IMR-90 (cell line): ENCODE measurements at regions not wholly inside any gene's neighbourhood (a gene's known extent, or its start where the extent isn't known, plus 50 kb on each side); places are given as distances from the start of the nearest gene placed in this dataset.

Source experiments
- ATAC-seq: fragments of 200-7000 bp; cut with Tn5 transposase; 2 replicates; pipeline ENCODE4 v1.9.1; 2020; ENCODE audit warnings: low read depth, mild to moderate bottlenecking, moderate library complexity
- BruUV-seq: library from RNA; stranded (reverse); fragments of 400-500 nt; replicated peaks from 2 replicates; lab custom pipeline; 2021; lab: Mats Ljungman, UMichigan
- CTCF ChIA-PET: fragments of 300-600 bp; formaldehyde crosslinking; extraction: SDS; loops from one replicate; lab custom pipeline; 2021; ENCODE audit warnings: antibody characterized with exemption; lab: Yijun Ruan, JAX
- POLR2A ChIA-PET: fragments of 300-600 bp; sonication (Branson Sonifier 250); formaldehyde crosslinking; loops from one replicate; lab custom pipeline; 2022; ENCODE audit warnings: antibody characterized with exemption; ENCODE audit not compliant: unreplicated experiment; lab: Charles Lee
- DNase-seq: peaks from one replicate; pipeline ENCODE4 v3.0.0; 2013
- H2AFZ ChIP-seq: replicated peaks from 2 replicates; pipeline ENCODE3; 2013; ENCODE audit warnings: low read length, mild to moderate bottlenecking; ENCODE audit not compliant: poor library complexity
- H2AK5ac ChIP-seq: 2 replicates; pipeline ENCODE4 v1.6.1; 2013; ENCODE audit warnings: low read depth, low read length, inconsistent platforms
- H2AK9ac ChIP-seq: replicated peaks from 2 replicates; pipeline ENCODE3; 2013; ENCODE audit warnings: mild to moderate bottlenecking, low read depth, low read length, moderate library complexity; ENCODE audit not compliant: poor library complexity
- H2BK120ac ChIP-seq: 2 replicates; pipeline ENCODE4 v1.6.1; 2013; ENCODE audit warnings: low read depth, low read length, inconsistent platforms
- H2BK15ac ChIP-seq: 3 replicates; pipeline ENCODE4 v1.6.1; 2013; ENCODE audit warnings: low read depth, low read length, inconsistent platforms
- H2BK20ac ChIP-seq: 2 replicates; pipeline ENCODE4 v1.6.1; 2013; ENCODE audit warnings: low read depth, mild to moderate bottlenecking, inconsistent platforms, low read length, moderate library complexity
- H2BK5ac ChIP-seq: 2 replicates; pipeline ENCODE4 v1.6.1; 2013; ENCODE audit warnings: mild to moderate bottlenecking, low read depth, low read length, inconsistent platforms; ENCODE audit not compliant: poor library complexity, severe bottlenecking
- H3K14ac ChIP-seq: replicated peaks from 2 replicates; pipeline ENCODE4 v1.6.1; 2013; ENCODE audit warnings: low read depth, low read length, inconsistent platforms
- H3K18ac ChIP-seq: 2 replicates; pipeline ENCODE4 v1.6.1; 2013; ENCODE audit warnings: low read depth, low read length, control low read depth
- H3K23ac ChIP-seq: 2 replicates; pipeline ENCODE4 v1.6.1; 2013; ENCODE audit warnings: low read depth, low read length, inconsistent platforms
- H3K27ac ChIP-seq: 2 replicates; pipeline ENCODE4 v1.5.1; 2013; ENCODE audit warnings: mild to moderate bottlenecking, control low read depth, low read length; ENCODE audit not compliant: insufficient read depth
- H3K27me3 ChIP-seq: 2 replicates; pipeline ENCODE4 v1.6.1; 2013; ENCODE audit warnings: low read length; ENCODE audit not compliant: control insufficient read depth, insufficient read depth
- H3K36me3 ChIP-seq: 2 replicates; pipeline ENCODE4 v1.6.1; 2013; ENCODE audit warnings: low read length, mixed read lengths; ENCODE audit not compliant: control insufficient read depth, insufficient read depth
- H3K4ac ChIP-seq: 2 replicates; pipeline ENCODE4 v1.6.1; 2013; ENCODE audit warnings: low read depth, low read length, inconsistent platforms
- H3K4me1 ChIP-seq: 2 replicates; pipeline ENCODE4 v1.6.1; 2013; ENCODE audit warnings: low read length, mixed read lengths; ENCODE audit not compliant: control insufficient read depth, insufficient read depth
- H3K4me2 ChIP-seq: 2 replicates; pipeline ENCODE4 v1.6.1; 2013; ENCODE audit warnings: low read depth, mild to moderate bottlenecking, control low read depth, low read length, moderate library complexity
- H3K4me3 ChIP-seq: 2 replicates; pipeline ENCODE4 v1.5.1; 2013; ENCODE audit warnings: low read depth, mild to moderate bottlenecking, control low read depth, low read length, moderate library complexity; ENCODE audit not compliant: insufficient read depth
- H3K56ac ChIP-seq: 2 replicates; pipeline ENCODE4 v1.6.1; 2013; ENCODE audit warnings: low read length, inconsistent platforms; ENCODE audit not compliant: insufficient read depth; ENCODE audit errors: extremely low read depth
- H3K79me1 ChIP-seq, 2 experiments: 2 replicates each; pipeline ENCODE4 v1.6.1; 2013; ENCODE audit warnings: low read length in 2 of 2, inconsistent platforms in 1 of 2, low read depth in 1 of 2
- H3K9ac ChIP-seq: 2 replicates; pipeline ENCODE4 v1.6.1; 2013; ENCODE audit warnings: low read depth, low read length, control low read depth
- H3K9me1 ChIP-seq: 2 replicates; pipeline ENCODE4 v1.6.1; 2013; ENCODE audit warnings: low read length, inconsistent platforms; ENCODE audit not compliant: insufficient read depth
- H3K9me3 ChIP-seq: 2 replicates; pipeline ENCODE4 v1.6.1; 2013; ENCODE audit warnings: low read length; ENCODE audit not compliant: control insufficient read depth, insufficient read depth
- H4K20me1 ChIP-seq: 2 replicates; pipeline ENCODE4 v1.6.1; 2013; ENCODE audit warnings: low read length, inconsistent platforms; ENCODE audit not compliant: insufficient read depth
- H4K5ac ChIP-seq: 2 replicates; pipeline ENCODE4 v1.6.1; 2013; ENCODE audit warnings: mild to moderate bottlenecking, low read depth, low read length, control low read depth
- H4K8ac ChIP-seq, 2 experiments: 2 replicates each; pipeline ENCODE4 v1.6.1; 2013; ENCODE audit warnings: low read depth in 2 of 2, low read length in 2 of 2, control low read depth in 1 of 2, inconsistent platforms in 1 of 2
- H4K91ac ChIP-seq: 2 replicates; pipeline ENCODE4 v1.6.1; 2013; ENCODE audit warnings: low read depth, low read length, inconsistent platforms; ENCODE audit not compliant: insufficient read depth
- BHLHE40 ChIP-seq: fragments of 150-350 bp; IDR thresholded peaks from 2 replicates; pipeline ENCODE4 v1.6.1; 2016; ENCODE audit warnings: mild to moderate bottlenecking, low read depth, low read length
- CEBPB ChIP-seq: IDR thresholded peaks from 2 replicates; pipeline ENCODE4 v1.6.1; 2012; ENCODE audit warnings: low read depth, low read length, improper control_type of control experiment
- CHD1 ChIP-seq: IDR thresholded peaks from 2 replicates; pipeline ENCODE4 v1.6.1; 2012; ENCODE audit warnings: low read depth, low read length, improper control_type of control experiment
- FOS ChIP-seq: fragments of 150-350 bp; IDR thresholded peaks from 2 replicates; pipeline ENCODE4 v1.6.1; 2016; ENCODE audit warnings: low read depth, low read length
- MAFK ChIP-seq: IDR thresholded peaks from 2 replicates; pipeline ENCODE4 v1.6.1; 2012; ENCODE audit warnings: low read depth, low read length, improper control_type of control experiment
- MAZ ChIP-seq: IDR thresholded peaks from 2 replicates; pipeline ENCODE4 v1.6.1; 2012; ENCODE audit warnings: low read depth, mild to moderate bottlenecking, low read length, improper control_type of control experiment, moderate library complexity, borderline replicate concordance
- MXI1 ChIP-seq: IDR thresholded peaks from 2 replicates; pipeline ENCODE4 v1.6.1; 2012; ENCODE audit warnings: low read depth, mild to moderate bottlenecking, low read length, moderate library complexity, borderline replicate concordance
- NFE2L2 ChIP-seq: fragments of 150-350 bp; IDR thresholded peaks from 2 replicates; pipeline ENCODE4 v1.6.1; 2016; ENCODE audit warnings: low read depth, mild to moderate bottlenecking, low read length
- POLR2A ChIP-seq: IDR thresholded peaks from 2 replicates; pipeline ENCODE4 v1.6.1; 2012; ENCODE audit warnings: mild to moderate bottlenecking, low read depth, low read length
- RAD21 ChIP-seq: IDR thresholded peaks from 2 replicates; pipeline ENCODE4 v1.6.1; 2012; ENCODE audit warnings: low read length, improper control_type of control experiment
- RCOR1 ChIP-seq: IDR thresholded peaks from 2 replicates; pipeline ENCODE4 v1.6.1; 2012; ENCODE audit warnings: mild to moderate bottlenecking, low read length, improper control_type of control experiment; ENCODE audit not compliant: insufficient replicate concordance
- RFX5 ChIP-seq: IDR thresholded peaks from 2 replicates; pipeline ENCODE4 v1.8.0; 2012; ENCODE audit warnings: low read depth, mild to moderate bottlenecking, low read length, moderate library complexity
- SMC3 ChIP-seq: fragments of 150-350 bp; IDR thresholded peaks from 2 replicates; pipeline ENCODE4 v1.6.1; 2016; ENCODE audit warnings: low read depth, mild to moderate bottlenecking, antibody characterized with exemption, low read length, moderate library complexity
- WGBS, 2 experiments: methylation state at CpG; one replicate each; pipeline versions ENCODE4 v1.1.5 to v1.1.7; 2013; ENCODE audit warnings: missing lambda C conversion rate in 2 of 2; ENCODE audit not compliant: insufficient read length in 1 of 2; ENCODE audit errors: extremely low coverage in 2 of 2; 5-methylcytosine and 5-hydroxymethylcytosine counted together
- dilution Hi-C: fragments of 300-500 bp; cut with HindIII; formaldehyde crosslinking; loops from one replicate; pipeline ENCODE4 v1.14.3; 2018; ENCODE audit warnings: low sequenced_read_pairs; ENCODE audit not compliant: unreplicated experiment
- in situ Hi-C: fragments of 300-500 bp; cut with MboI; formaldehyde crosslinking; loops from 3 replicates; pipeline ENCODE4 v1.14.3; 2019; ENCODE audit warnings: low sequenced_read_pairs, inconsistent platforms, mixed read lengths
- intact Hi-C: fragments of 100-400 bp; cut with micrococcal nuclease; formaldehyde crosslinking; loops from 2 replicates; pipeline ENCODE4 v1.10.0; 2022
- TF ChIP-seq, protein P1 (sequence below): fragments of 150-350 bp; IDR thresholded peaks from 2 replicates; pipeline ENCODE4 v1.6.1; 2016; ENCODE audit warnings: low read depth, mild to moderate bottlenecking, low read length, moderate library complexity, borderline replicate concordance
- TF ChIP-seq, protein P2 (sequence below): fragments of 150-350 bp; IDR thresholded peaks from 2 replicates; pipeline ENCODE4 v1.6.1; 2017; ENCODE audit warnings: mild to moderate bottlenecking, antibody characterized with exemption, low read length, low read depth
- TF ChIP-seq, protein P3 (sequence below): conservative IDR thresholded peaks from 2 replicates; pipeline ENCODE4 v1.5.1; 2012; ENCODE audit warnings: mild to moderate bottlenecking, low read depth, low read length, improper control_type of control experiment

DNA sequence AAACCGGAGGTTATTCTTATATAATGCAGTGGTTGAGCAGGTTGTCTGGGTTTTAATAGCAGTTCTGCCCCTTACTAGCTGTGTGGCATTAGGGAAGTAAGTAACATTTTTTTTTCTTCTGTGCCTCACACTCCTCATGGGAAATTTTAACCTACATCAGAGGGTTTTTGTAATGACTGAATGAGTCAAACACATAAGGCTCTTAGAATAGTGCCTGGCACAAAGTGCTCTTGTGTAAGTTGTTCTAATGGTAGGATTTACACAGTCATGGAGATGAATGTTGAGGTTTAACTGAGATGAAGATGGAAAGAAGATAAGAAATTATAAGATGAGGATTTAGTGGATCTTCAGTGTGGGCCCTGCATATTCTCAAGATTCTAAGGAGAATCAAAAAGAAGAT is 68.4 kb upstream of the PHIP start:
- in situ Hi-C loops, result no loop called here
- Histone ChIP-seq H3K4ac (no peak overlapping the region), H3K9me1 (no peaks in the 10 kb centered on the region), H2BK20ac (no peak overlapping the region), H3K36me3 (no peaks in the 10 kb centered on the region), H2AK5ac (no peak overlapping the region), H3K27me3 (no peaks in the 10 kb centered on the region), H3K9me3 (no peaks in the 10 kb centered on the region), H3K79me1 (no peaks in the 10 kb centered on the region), H3K9ac (no peak overlapping the region), H2BK120ac (no peak overlapping the region), H4K5ac (no peak overlapping the region), H4K20me1 (no peaks in the 10 kb centered on the region), H2BK5ac (no peak overlapping the region), H3K18ac (no peak overlapping the region), H3K4me3 (no peak overlapping the region), H2AFZ (no peak overlapping the region), H3K23ac (no peak overlapping the region), H4K91ac (no peak overlapping the region), H3K27ac (no peak overlapping the region), H2BK15ac (no peak overlapping the region), H2AK9ac (no peak overlapping the region), H3K56ac (no peak overlapping the region), H3K4me1 (no peaks in the 10 kb centered on the region), H4K8ac (no peak overlapping the region), H3K4me2 (no peak overlapping the region), H3K14ac (no peak overlapping the region)
- no peak for DNase-seq
- POLR2A ChIA-PET, result no interaction called here
- no peak for ATAC-seq
- TF ChIP-seq, protein P1, sequence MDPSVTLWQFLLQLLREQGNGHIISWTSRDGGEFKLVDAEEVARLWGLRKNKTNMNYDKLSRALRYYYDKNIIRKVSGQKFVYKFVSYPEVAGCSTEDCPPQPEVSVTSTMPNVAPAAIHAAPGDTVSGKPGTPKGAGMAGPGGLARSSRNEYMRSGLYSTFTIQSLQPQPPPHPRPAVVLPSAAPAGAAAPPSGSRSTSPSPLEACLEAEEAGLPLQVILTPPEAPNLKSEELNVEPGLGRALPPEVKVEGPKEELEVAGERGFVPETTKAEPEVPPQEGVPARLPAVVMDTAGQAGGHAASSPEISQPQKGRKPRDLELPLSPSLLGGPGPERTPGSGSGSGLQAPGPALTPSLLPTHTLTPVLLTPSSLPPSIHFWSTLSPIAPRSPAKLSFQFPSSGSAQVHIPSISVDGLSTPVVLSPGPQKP, result no peak
- TF ChIP-seq RAD21 (no peak), MXI1 (no peak), MAFK (no peak), FOS (no peak), SMC3 (no peak), POLR2A (no peak), NFE2L2 (no peak), RFX5 (no peak), RCOR1 (no peak), CHD1 (no peak), BHLHE40 (no peak), CEBPB (no peak), MAZ (no peak)
- TF ChIP-seq, protein P2, sequence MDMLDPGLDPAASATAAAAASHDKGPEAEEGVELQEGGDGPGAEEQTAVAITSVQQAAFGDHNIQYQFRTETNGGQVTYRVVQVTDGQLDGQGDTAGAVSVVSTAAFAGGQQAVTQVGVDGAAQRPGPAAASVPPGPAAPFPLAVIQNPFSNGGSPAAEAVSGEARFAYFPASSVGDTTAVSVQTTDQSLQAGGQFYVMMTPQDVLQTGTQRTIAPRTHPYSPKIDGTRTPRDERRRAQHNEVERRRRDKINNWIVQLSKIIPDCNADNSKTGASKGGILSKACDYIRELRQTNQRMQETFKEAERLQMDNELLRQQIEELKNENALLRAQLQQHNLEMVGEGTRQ, result no peak
- TF ChIP-seq, protein P3, sequence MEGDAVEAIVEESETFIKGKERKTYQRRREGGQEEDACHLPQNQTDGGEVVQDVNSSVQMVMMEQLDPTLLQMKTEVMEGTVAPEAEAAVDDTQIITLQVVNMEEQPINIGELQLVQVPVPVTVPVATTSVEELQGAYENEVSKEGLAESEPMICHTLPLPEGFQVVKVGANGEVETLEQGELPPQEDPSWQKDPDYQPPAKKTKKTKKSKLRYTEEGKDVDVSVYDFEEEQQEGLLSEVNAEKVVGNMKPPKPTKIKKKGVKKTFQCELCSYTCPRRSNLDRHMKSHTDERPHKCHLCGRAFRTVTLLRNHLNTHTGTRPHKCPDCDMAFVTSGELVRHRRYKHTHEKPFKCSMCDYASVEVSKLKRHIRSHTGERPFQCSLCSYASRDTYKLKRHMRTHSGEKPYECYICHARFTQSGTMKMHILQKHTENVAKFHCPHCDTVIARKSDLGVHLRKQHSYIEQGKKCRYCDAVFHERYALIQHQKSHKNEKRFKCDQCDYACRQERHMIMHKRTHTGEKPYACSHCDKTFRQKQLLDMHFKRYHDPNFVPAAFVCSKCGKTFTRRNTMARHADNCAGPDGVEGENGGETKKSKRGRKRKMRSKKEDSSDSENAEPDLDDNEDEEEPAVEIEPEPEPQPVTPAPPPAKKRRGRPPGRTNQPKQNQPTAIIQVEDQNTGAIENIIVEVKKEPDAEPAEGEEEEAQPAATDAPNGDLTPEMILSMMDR, result no peak
- no TSS peak for BruUV-seq
- no CpG with 5 or more reads among the region's 1 CpG for WGBS, 2 experiments
- CTCF ChIA-PET, result no interaction called here
- dilution Hi-C loops, result no loop called here
- intact Hi-C loops, result no loop called here
